MV-4-11 (cell line): ENCODE measurements at regions not wholly inside any gene's neighbourhood (a gene's known extent, or its start where the extent isn't known, plus 50 kb on each side); places are given as distances from the start of the nearest gene placed in this dataset.

Source experiments
- DNase-seq: peaks from one replicate; lab custom pipeline; 2025; lab: John Stamatoyannopoulos, UW

DNA sequence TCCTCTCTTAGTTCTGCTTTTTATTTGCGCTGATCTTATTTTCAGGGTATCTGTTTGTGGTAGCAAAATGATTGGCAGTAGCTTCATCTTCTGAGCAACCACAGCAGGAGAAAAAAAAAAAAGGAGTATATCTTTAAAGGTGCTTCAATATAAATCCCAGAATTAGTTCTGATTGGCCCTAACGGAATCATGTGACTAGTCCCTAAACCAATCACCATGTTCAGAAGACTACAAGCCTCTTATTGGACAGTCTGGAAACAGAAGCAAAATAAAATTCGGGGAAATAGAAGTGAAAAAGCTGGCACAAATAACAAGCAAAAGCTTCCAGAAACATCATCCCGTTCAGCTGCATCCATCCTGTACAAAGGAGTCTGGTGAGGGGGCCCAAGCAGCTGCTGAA is 49.9 kb upstream of the PTPRO start:
- peak; percentile 2 for DNase-seq
